OCI-LY3 (cell line): ENCODE measurements at regions not wholly inside any gene's neighbourhood (a gene's known extent, or its start where the extent isn't known, plus 50 kb on each side); places are given as distances from the start of the nearest gene placed in this dataset.

ENCODE experiments used
- CTCF ChIP-seq: fragments of 200-600, 300-600 bp; sonication (generic); IDR thresholded peaks from 2 replicates; pipeline ENCODE4 v1.5.1; 2014; ENCODE audit warnings: antibody characterized with exemption, low read length, low read depth
- EZH2phosphoT487 ChIP-seq: fragments of 200-600 bp; shearing (Covaris generic); IDR thresholded peaks from 2 replicates; pipeline ENCODE4 v1.6.1; 2018; ENCODE audit warnings: antibody characterized with exemption, mixed run types, low read depth

GRCh38 chr6:113146878-113147277 is 710.3 kb upstream of the MARCKS start:
- TF ChIP-seq CTCF (no peak), EZH2phosphoT487 (no peak)
